PC-9 (cell line): ENCODE measurements at regions not wholly inside any gene's neighbourhood (a gene's known extent, or its start where the extent isn't known, plus 50 kb on each side); places are given as distances from the start of the nearest gene placed in this dataset.

ENCODE experiments used
- BruUV-seq: library from RNA; stranded (reverse); fragments of 400-500 nt; replicated peaks from 2 replicates; lab custom pipeline; 2021; lab: Mats Ljungman, UMichigan
- CTCF ChIA-PET: fragments of 300-600 bp; sonication (Branson Sonifier 250); formaldehyde crosslinking; loops from one replicate; lab custom pipeline; 2022; ENCODE audit warnings: antibody characterized with exemption; lab: Charles Lee
- POLR2A ChIA-PET: fragments of 300-600 bp; sonication (Branson Sonifier 250); formaldehyde crosslinking; loops from one replicate; lab custom pipeline; 2022; ENCODE audit warnings: antibody characterized with exemption; ENCODE audit not compliant: unreplicated experiment; lab: Charles Lee
- DNase-seq, 2 experiments: peaks; one replicate each; pipeline versions ENCODE4 v3.0.0 to v3.0.0-alpha.2; 2015 to 2022; ENCODE audit warnings: mixed read lengths in 1 of 2
- H2AFZ ChIP-seq: fragments of 200-600 bp; sonication (generic); 2 replicates; pipeline ENCODE4 v1.8.1; 2017; ENCODE audit warnings: antibody characterized with exemption
- H3F3A ChIP-seq: fragments of 200-600 bp; sonication (generic); 2 replicates; pipeline ENCODE4 v1.8.1; 2017; ENCODE audit warnings: antibody characterized with exemption, mild to moderate bottlenecking, low read depth; ENCODE audit not compliant: insufficient read depth
- H3K27ac ChIP-seq: fragments of 200-600 bp; sonication (generic); 2 replicates; pipeline ENCODE4 v1.6.1; 2016; ENCODE audit warnings: mixed run types
- H3K27me3 ChIP-seq: fragments of 200-600 bp; sonication (generic); 2 replicates; pipeline ENCODE4 v1.6.1; 2016; ENCODE audit warnings: low read depth, mixed run types; ENCODE audit not compliant: insufficient read depth
- H3K36me3 ChIP-seq: fragments of 200-600 bp; sonication (generic); 2 replicates; pipeline ENCODE4 v1.6.1; 2016; ENCODE audit warnings: low read depth, mixed run types
- H3K4me1 ChIP-seq: fragments of 200-600 bp; sonication (generic); replicated peaks from 2 replicates; pipeline ENCODE4 v1.6.1; 2016; ENCODE audit warnings: mixed run types; ENCODE audit not compliant: insufficient read depth
- H3K4me2 ChIP-seq: fragments of 200-600 bp; sonication (generic); 2 replicates; pipeline ENCODE4 v1.6.1; 2017; ENCODE audit warnings: mixed run types
- H3K4me3 ChIP-seq: fragments of 200-600 bp; sonication (generic); 2 replicates; pipeline ENCODE4 v1.6.1; 2016; ENCODE audit warnings: mixed run types
- H3K79me2 ChIP-seq: fragments of 200-600 bp; sonication (generic); 2 replicates; pipeline ENCODE4 v1.6.1; 2017; ENCODE audit warnings: low read depth, mixed run types
- H3K9me2 ChIP-seq: fragments of 200-600 bp; sonication (generic); 2 replicates; pipeline ENCODE4 v1.8.1; 2017; ENCODE audit warnings: mild to moderate bottlenecking; ENCODE audit not compliant: insufficient read depth
- H3K9me3 ChIP-seq: fragments of 200-600 bp; sonication (generic); 2 replicates; pipeline ENCODE4 v1.8.1; 2016; ENCODE audit warnings: low read depth; ENCODE audit not compliant: insufficient read depth
- H4K20me1 ChIP-seq: fragments of 200-600 bp; sonication (generic); 2 replicates; pipeline ENCODE4 v1.8.1; 2017; ENCODE audit not compliant: insufficient read depth
- EZH2 ChIP-seq: fragments of 200-600 bp; sonication (generic); IDR thresholded peaks from 2 replicates; pipeline ENCODE4 v1.8.0; 2017; ENCODE audit warnings: antibody characterized with exemption, low read depth
- intact Hi-C: fragments of 100-400 bp; cut with micrococcal nuclease; formaldehyde crosslinking; loops from one replicate; pipeline ENCODE4 v1.10.0; 2022; ENCODE audit not compliant: unreplicated experiment
- TF ChIP-seq, protein P1 (sequence below): fragments of 200-600 bp; sonication (generic); conservative IDR thresholded peaks from 2 replicates; pipeline ENCODE4 v1.6.1; 2017; ENCODE audit warnings: mixed run types, antibody characterized with exemption, mild to moderate bottlenecking, moderate library complexity

DNA sequence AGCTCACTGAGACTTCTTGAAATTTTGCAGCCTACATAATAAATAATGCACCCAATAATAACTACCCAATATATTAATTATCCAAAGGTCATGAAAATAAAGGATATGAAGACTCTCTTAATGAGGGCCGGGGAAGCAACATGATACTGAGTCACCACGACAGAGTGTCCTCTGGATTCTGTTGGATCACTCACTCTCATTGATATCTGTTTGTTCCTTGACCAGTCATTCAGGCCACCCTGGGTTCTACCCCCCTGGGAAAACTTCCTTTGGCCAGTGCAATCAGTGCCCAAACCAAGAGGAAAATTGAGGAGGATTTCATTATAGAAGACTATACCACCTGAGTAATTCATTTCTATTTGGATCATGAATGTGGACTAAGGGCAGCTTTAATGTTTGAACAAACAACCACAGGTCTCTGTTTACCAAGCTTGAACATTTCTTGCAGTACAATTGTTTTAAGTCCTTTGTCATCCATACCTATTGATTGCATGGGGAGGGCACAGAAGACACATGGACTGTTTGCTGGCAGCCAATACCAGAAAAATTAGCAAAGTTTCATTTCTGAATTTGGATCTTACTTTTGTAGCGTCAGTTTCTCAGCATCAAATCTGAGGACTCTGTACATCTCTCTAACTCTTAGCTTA, 137.2 kb upstream of the FGGY start:
- Histone ChIP-seq H2AFZ (no peak overlapping the region), H4K20me1 (no peaks in the 10 kb centered on the region), H3K36me3 (no peaks in the 10 kb centered on the region), H3K4me1 (peaks cover 20% of the 10 kb centered on the region), H3K4me3 (no peak overlapping the region), H3K4me2 (no peak overlapping the region), H3K9me2 (no peaks in the 10 kb centered on the region), H3K79me2 (no peaks in the 10 kb centered on the region), H3F3A (no peaks in the 10 kb centered on the region), H3K9me3 (peaks cover 17% of the 10 kb centered on the region; the same call in 1 of the 2 replicates), H3K27ac (no peak overlapping the region), H3K27me3 (no peaks in the 10 kb centered on the region)
- no peak for TF ChIP-seq EZH2
- TF ChIP-seq, protein P1, sequence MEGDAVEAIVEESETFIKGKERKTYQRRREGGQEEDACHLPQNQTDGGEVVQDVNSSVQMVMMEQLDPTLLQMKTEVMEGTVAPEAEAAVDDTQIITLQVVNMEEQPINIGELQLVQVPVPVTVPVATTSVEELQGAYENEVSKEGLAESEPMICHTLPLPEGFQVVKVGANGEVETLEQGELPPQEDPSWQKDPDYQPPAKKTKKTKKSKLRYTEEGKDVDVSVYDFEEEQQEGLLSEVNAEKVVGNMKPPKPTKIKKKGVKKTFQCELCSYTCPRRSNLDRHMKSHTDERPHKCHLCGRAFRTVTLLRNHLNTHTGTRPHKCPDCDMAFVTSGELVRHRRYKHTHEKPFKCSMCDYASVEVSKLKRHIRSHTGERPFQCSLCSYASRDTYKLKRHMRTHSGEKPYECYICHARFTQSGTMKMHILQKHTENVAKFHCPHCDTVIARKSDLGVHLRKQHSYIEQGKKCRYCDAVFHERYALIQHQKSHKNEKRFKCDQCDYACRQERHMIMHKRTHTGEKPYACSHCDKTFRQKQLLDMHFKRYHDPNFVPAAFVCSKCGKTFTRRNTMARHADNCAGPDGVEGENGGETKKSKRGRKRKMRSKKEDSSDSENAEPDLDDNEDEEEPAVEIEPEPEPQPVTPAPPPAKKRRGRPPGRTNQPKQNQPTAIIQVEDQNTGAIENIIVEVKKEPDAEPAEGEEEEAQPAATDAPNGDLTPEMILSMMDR = no peak
- intact Hi-C loops = no loop called here
- CTCF ChIA-PET = no interaction called here
- no peak for DNase-seq
- POLR2A ChIA-PET = no interaction called here
- BruUV-seq = no TSS peak

DNA sequence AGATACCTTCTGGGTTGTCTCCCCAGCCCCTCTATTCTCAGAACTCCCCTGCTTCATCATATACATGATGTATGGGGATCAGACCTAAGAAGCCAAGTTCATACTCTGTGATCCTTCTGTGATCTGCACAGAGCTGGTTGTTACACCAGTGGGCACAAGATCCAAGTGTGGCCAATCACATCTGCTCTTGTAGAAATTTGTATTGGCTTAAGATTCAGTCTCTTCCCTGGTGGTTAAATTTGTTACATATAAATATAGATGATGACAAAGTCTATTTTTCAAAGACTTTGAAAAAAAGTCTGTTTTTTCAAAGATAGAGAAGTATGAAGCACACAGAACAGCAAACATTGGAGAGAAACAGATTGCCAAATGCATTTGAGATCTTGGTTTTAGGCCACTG, 135.8 kb upstream of the FGGY start:
- TF ChIP-seq EZH2 = no peak
- TF ChIP-seq, protein P1 = no peak
- no peaks in the 10 kb centered on the region for H3K27me3 ChIP-seq
- no peaks in the 10 kb centered on the region for H4K20me1 ChIP-seq
- H3K4me2 ChIP-seq = no peak overlapping the region
- H3F3A ChIP-seq = no peaks in the 10 kb centered on the region
- ChIA-PET CTCF (no interaction called here), POLR2A (no interaction called here)
- no peak overlapping the region for H2AFZ ChIP-seq
- DNase-seq = no peak
- H3K79me2 ChIP-seq = no peaks in the 10 kb centered on the region
- H3K36me3 ChIP-seq = no peaks in the 10 kb centered on the region
- H3K9me2 ChIP-seq = no peaks in the 10 kb centered on the region
- BruUV-seq = no TSS peak
- intact Hi-C loops = no loop called here
- no peak overlapping the region for H3K27ac ChIP-seq
- peaks cover 17% of the 10 kb centered on the region; the same call in 1 of the 2 replicates for H3K9me3 ChIP-seq
- H3K4me3 ChIP-seq = no peak overlapping the region
- H3K4me1 ChIP-seq = peaks cover 17% of the 10 kb centered on the region

DNA sequence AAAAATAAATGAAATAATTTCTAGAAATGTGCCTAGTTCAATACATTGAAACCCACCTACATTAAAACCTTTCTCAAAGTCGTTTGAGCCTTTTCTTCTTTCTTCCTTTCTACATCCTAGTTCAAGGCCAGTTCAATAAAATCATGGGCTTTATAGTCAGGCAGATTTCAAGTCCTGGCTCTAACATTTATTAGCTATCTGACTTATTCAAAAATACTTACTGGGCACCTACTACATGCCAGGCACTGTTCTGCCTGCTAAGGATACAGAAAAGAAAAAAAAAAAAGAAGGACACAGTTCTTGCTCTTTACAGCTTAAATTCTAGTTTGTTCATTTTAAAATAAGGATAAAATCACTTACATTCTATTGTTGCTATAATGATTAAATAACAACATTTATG, 134.2 kb upstream of the FGGY start:
- Histone ChIP-seq H2AFZ (no peak overlapping the region), H3K27ac (no peak overlapping the region), H4K20me1 (no peaks in the 10 kb centered on the region), H3K4me2 (no peak overlapping the region), H3K79me2 (no peaks in the 10 kb centered on the region), H3K4me1 (0 out of 2 replicates have a peak, but pooled peaks cover 4% of the 10 kb centered on the region), H3F3A (no peaks in the 10 kb centered on the region), H3K9me3 (peaks cover 16% of the 10 kb centered on the region; the same call in 1 of the 2 replicates), H3K9me2 (no peaks in the 10 kb centered on the region), H3K36me3 (no peaks in the 10 kb centered on the region), H3K4me3 (no peak overlapping the region), H3K27me3 (no peaks in the 10 kb centered on the region)
- intact Hi-C loops = no loop called here
- CTCF ChIA-PET = interaction anchor here (1.2 kb wide), 1 partner anchor 18 kb away, joined by 3 read pairs; no protein-coding TSS in a partner anchor
- no peak for DNase-seq
- TF ChIP-seq, protein P1 = no peak
- TF ChIP-seq EZH2 = no peak
- POLR2A ChIA-PET = no interaction called here
- BruUV-seq = no TSS peak
